ENCODE measurements at regions not wholly inside any gene's neighbourhood (a gene's known extent, or its start where the extent isn't known, plus 50 kb on each side); places are given as distances from the start of the nearest gene placed in this dataset.

- H3K27ac ChIP-seq: no peak overlapping the region
- H3K4me3 ChIP-seq: no peak overlapping the region
- no peaks in the 10 kb centered on the region for H3K9me3 ChIP-seq
- no peak for TF ChIP-seq CTCF (IDR thresholded peaks at IDR 0.05)
- H3K36me3 ChIP-seq: no peaks in the 10 kb centered on the region
- intact Hi-C loops (cut with DNase I): no loop called here
- H3K4me1 ChIP-seq: no peaks in the 10 kb centered on the region
- no peaks in the 10 kb centered on the region for H3K27me3 ChIP-seq
- DNase-seq (ENCODE audit: low spot score in 2 of 2): no peak
Measured at GRCh38 chr5:143870362-143870761, 58.4 kb downstream of the HMHB1 start.

- TF ChIP-seq CTCF (IDR thresholded peaks at IDR 0.05): no peak
- no peaks in the 10 kb centered on the region for H3K9me3 ChIP-seq
- H3K36me3 ChIP-seq: no peaks in the 10 kb centered on the region
- intact Hi-C loops (cut with DNase I): no loop called here
- no peak for DNase-seq (ENCODE audit: low spot score in 2 of 2)
- H3K4me1 ChIP-seq: no peaks in the 10 kb centered on the region
- H3K27ac ChIP-seq: no peak overlapping the region
- no peak overlapping the region for H3K4me3 ChIP-seq
- no peaks in the 10 kb centered on the region for H3K27me3 ChIP-seq
Measured at GRCh38 chr5:143870871-143871632, 59.1 kb downstream of the HMHB1 start.

GRCh38 chr5:143871672-143872071 lies 59.7 kb downstream of the HMHB1 start:
- Histone ChIP-seq H3K9me3 (no peaks in the 10 kb centered on the region), H3K4me1 (no peaks in the 10 kb centered on the region), H3K4me3 (no peak overlapping the region), H3K36me3 (no peaks in the 10 kb centered on the region), H3K27ac (no peak overlapping the region), H3K27me3 (no peaks in the 10 kb centered on the region)
- DNase-seq (ENCODE audit: low spot score in 2 of 2): no peak
- TF ChIP-seq CTCF (IDR thresholded peaks at IDR 0.05): no peak
- intact Hi-C loops (cut with DNase I): no loop called here

GRCh38 chr5:143874312-143874711 lies 62.4 kb downstream of the HMHB1 start:
- no peaks in the 10 kb centered on the region for H3K27me3 ChIP-seq
- H3K4me3 ChIP-seq: no peak overlapping the region
- no peak for DNase-seq (ENCODE audit: low spot score in 2 of 2)
- H3K4me1 ChIP-seq: no peaks in the 10 kb centered on the region
- TF ChIP-seq CTCF (IDR thresholded peaks at IDR 0.05): no peak
- H3K9me3 ChIP-seq: no peaks in the 10 kb centered on the region
- intact Hi-C loops (cut with DNase I): no loop called here
- no peaks in the 10 kb centered on the region for H3K36me3 ChIP-seq
- H3K27ac ChIP-seq: no peak overlapping the region

- Histone ChIP-seq H3K27me3 (no peaks in the 10 kb centered on the region), H3K4me3 (no peak overlapping the region), H3K4me1 (no peaks in the 10 kb centered on the region), H3K36me3 (no peaks in the 10 kb centered on the region), H3K9me3 (no peaks in the 10 kb centered on the region), H3K27ac (no peak overlapping the region)
- no peak for TF ChIP-seq CTCF (IDR thresholded peaks at IDR 0.05)
- DNase-seq (ENCODE audit: low spot score in 2 of 2): no peak
- intact Hi-C loops (cut with DNase I): no loop called here
Measured at GRCh38 chr5:143877196-143877595, 65.2 kb downstream of the HMHB1 start.

- intact Hi-C loops (cut with DNase I): no loop called here
- no peak overlapping the region for H3K27ac ChIP-seq
- no peaks in the 10 kb centered on the region for H3K9me3 ChIP-seq
- no peak for DNase-seq (ENCODE audit: low spot score in 2 of 2)
- H3K27me3 ChIP-seq: no peaks in the 10 kb centered on the region
- H3K4me1 ChIP-seq: no peaks in the 10 kb centered on the region
- no peaks in the 10 kb centered on the region for H3K36me3 ChIP-seq
- H3K4me3 ChIP-seq: no peak overlapping the region
- no peak for TF ChIP-seq CTCF (IDR thresholded peaks at IDR 0.05)
Measured at GRCh38 chr5:143878430-143878829, 66.5 kb downstream of the HMHB1 start.
